CD4-positive, alpha-beta T cell treated with Interferon gamma for 1 hour (primary cell): ENCODE measurements at regions not wholly inside any gene's neighbourhood (a gene's known extent, or its start where the extent isn't known, plus 50 kb on each side); places are given as distances from the start of the nearest gene placed in this dataset.

ENCODE experiments used
- DNase-seq: peaks from one replicate; pipeline ENCODE4 v3.0.0-alpha.2; 2020

- no peak for DNase-seq
These were observed 660.4 kb downstream of the VRK1 start for GRCh38 chr14:97457575-97458085.

- no peak for DNase-seq
These were observed 661.1 kb downstream of the VRK1 start for GRCh38 chr14:97458255-97458654.

- peak; percentile 77 for DNase-seq
These were observed 661.7 kb downstream of the VRK1 start for GRCh38 chr14:97458661-97459579.

GRCh38 chr14:97462081-97462480 lies 664.9 kb downstream of the VRK1 start:
- no peak for DNase-seq

- no peak for DNase-seq
These were observed 671.0 kb downstream of the VRK1 start for GRCh38 chr14:97468220-97468619.

- no peak for DNase-seq
These were observed 680.2 kb downstream of the VRK1 start for GRCh38 chr14:97477353-97477752.

GRCh38 chr14:97485201-97485600 lies 688.0 kb downstream of the VRK1 start:
- no peak for DNase-seq

GRCh38 chr14:97486601-97487120 lies 689.5 kb downstream of the VRK1 start:
- DNase-seq, result no peak

- no peak for DNase-seq
These were observed 692.6 kb downstream of the VRK1 start for GRCh38 chr14:97489750-97490149.

- peak; percentile 3 for DNase-seq
These were observed 693.4 kb downstream of the VRK1 start for GRCh38 chr14:97490521-97491070.

GRCh38 chr14:97491697-97492096 lies 694.5 kb downstream of the VRK1 start:
- DNase-seq, result no peak

- DNase-seq, result no peak
These were observed 702.8 kb downstream of the VRK1 start for GRCh38 chr14:97499790-97500481.

GRCh38 chr14:97506626-97507025 lies 709.4 kb downstream of the VRK1 start:
- no peak for DNase-seq

GRCh38 chr14:97513891-97514290 lies 716.7 kb downstream of the VRK1 start:
- DNase-seq, result no peak

GRCh38 chr14:97517566-97518234 lies 720.5 kb downstream of the VRK1 start:
- DNase-seq, result no peak

- DNase-seq, result no peak
These were observed 726.8 kb downstream of the VRK1 start for GRCh38 chr14:97523936-97524335.

GRCh38 chr14:97524589-97525319 lies 727.6 kb downstream of the VRK1 start:
- DNase-seq, result no peak

- no peak for DNase-seq
These were observed 730.8 kb downstream of the VRK1 start for GRCh38 chr14:97527993-97528392.

GRCh38 chr14:97532052-97532451 lies 734.9 kb downstream of the VRK1 start:
- DNase-seq, result no peak

- DNase-seq, result no peak
These were observed 739.2 kb downstream of the VRK1 start for GRCh38 chr14:97536421-97536820.

- no peak for DNase-seq
These were observed 741.7 kb downstream of the VRK1 start for GRCh38 chr14:97538749-97539410.

- DNase-seq, result no peak
These were observed 742.2 kb downstream of the VRK1 start for GRCh38 chr14:97539411-97539795.
